ENCODE measurements at regions not wholly inside any gene's neighbourhood (a gene's known extent, or its start where the extent isn't known, plus 50 kb on each side); places are given as distances from the start of the nearest gene placed in this dataset.

GRCh38 chr13:84998681-84999080 is 800.5 kb downstream of the SLITRK6 start:
- TF ChIP-seq GATA3 (IDR thresholded peaks at IDR 0.05; ENCODE audit: low read depth, low read length) (no peak), GATA2 (IDR thresholded peaks at IDR 0.05; ENCODE audit: low read depth, low read length) (no peak)

- TF ChIP-seq GATA2 (IDR thresholded peaks at IDR 0.05; ENCODE audit: low read depth, low read length) (no peak), GATA3 (IDR thresholded peaks at IDR 0.05; ENCODE audit: low read depth, low read length) (no peak)
These were observed 801.4 kb downstream of the SLITRK6 start for GRCh38 chr13:84997858-84998257.

- TF ChIP-seq GATA2 (IDR thresholded peaks at IDR 0.05; ENCODE audit: low read depth, low read length) (no peak), GATA3 (IDR thresholded peaks at IDR 0.05; ENCODE audit: low read depth, low read length) (no peak)
These were observed 804.6 kb downstream of the SLITRK6 start for GRCh38 chr13:84994582-84994981.

GRCh38 chr13:84985860-84986259 is 813.4 kb downstream of the SLITRK6 start:
- TF ChIP-seq GATA2 (IDR thresholded peaks at IDR 0.05; ENCODE audit: low read depth, low read length) (no peak), GATA3 (IDR thresholded peaks at IDR 0.05; ENCODE audit: low read depth, low read length) (no peak)

- TF ChIP-seq GATA3 (IDR thresholded peaks at IDR 0.05; ENCODE audit: low read depth, low read length): no peak
- TF ChIP-seq GATA2 (IDR thresholded peaks at IDR 0.05; ENCODE audit: low read depth, low read length): no peak
These were observed 815.9 kb downstream of the SLITRK6 start for GRCh38 chr13:84983321-84983720.

- TF ChIP-seq GATA2 (IDR thresholded peaks at IDR 0.05; ENCODE audit: low read depth, low read length) (no peak), GATA3 (IDR thresholded peaks at IDR 0.05; ENCODE audit: low read depth, low read length) (no peak)
These were observed 818.6 kb downstream of the SLITRK6 start for GRCh38 chr13:84980571-84980970.

GRCh38 chr13:84978851-84979250 is 820.4 kb downstream of the SLITRK6 start:
- no peak for TF ChIP-seq GATA2 (IDR thresholded peaks at IDR 0.05; ENCODE audit: low read depth, low read length)
- TF ChIP-seq GATA3 (IDR thresholded peaks at IDR 0.05; ENCODE audit: low read depth, low read length): no peak

GRCh38 chr13:84973661-84974060 is 825.6 kb downstream of the SLITRK6 start:
- TF ChIP-seq GATA3 (IDR thresholded peaks at IDR 0.05; ENCODE audit: low read depth, low read length) (no peak), GATA2 (IDR thresholded peaks at IDR 0.05; ENCODE audit: low read depth, low read length) (no peak)

- no peak for TF ChIP-seq GATA2 (IDR thresholded peaks at IDR 0.05; ENCODE audit: low read depth, low read length)
- no peak for TF ChIP-seq GATA3 (IDR thresholded peaks at IDR 0.05; ENCODE audit: low read depth, low read length)
These were observed 826.3 kb downstream of the SLITRK6 start for GRCh38 chr13:84972907-84973306.

GRCh38 chr13:84962849-84963248 is 836.4 kb downstream of the SLITRK6 start:
- no peak for TF ChIP-seq GATA3 (IDR thresholded peaks at IDR 0.05; ENCODE audit: low read depth, low read length)
- TF ChIP-seq GATA2 (IDR thresholded peaks at IDR 0.05; ENCODE audit: low read depth, low read length): no peak

GRCh38 chr13:84962141-84962750 is 837.0 kb downstream of the SLITRK6 start:
- TF ChIP-seq GATA2 (IDR thresholded peaks at IDR 0.05; ENCODE audit: low read depth, low read length): no peak
- TF ChIP-seq GATA3 (IDR thresholded peaks at IDR 0.05; ENCODE audit: low read depth, low read length): no peak

- no peak for TF ChIP-seq GATA3 (IDR thresholded peaks at IDR 0.05; ENCODE audit: low read depth, low read length)
- TF ChIP-seq GATA2 (IDR thresholded peaks at IDR 0.05; ENCODE audit: low read depth, low read length): no peak
These were observed 838.2 kb downstream of the SLITRK6 start for GRCh38 chr13:84961023-84961422.

GRCh38 chr13:84959818-84960217 is 839.4 kb downstream of the SLITRK6 start:
- no peak for TF ChIP-seq GATA2 (IDR thresholded peaks at IDR 0.05; ENCODE audit: low read depth, low read length)
- TF ChIP-seq GATA3 (IDR thresholded peaks at IDR 0.05; ENCODE audit: low read depth, low read length): no peak

- TF ChIP-seq GATA2 (IDR thresholded peaks at IDR 0.05; ENCODE audit: low read depth, low read length): no peak
These were observed 844.6 kb downstream of the SLITRK6 start for GRCh38 chr13:84954636-84955035.

- no peak for TF ChIP-seq GATA2 (IDR thresholded peaks at IDR 0.05; ENCODE audit: low read depth, low read length)
- no peak for TF ChIP-seq GATA3 (IDR thresholded peaks at IDR 0.05; ENCODE audit: low read depth, low read length)
These were observed 848.1 kb downstream of the SLITRK6 start for GRCh38 chr13:84951128-84951527.

GRCh38 chr13:84946192-84946591 is 853.0 kb downstream of the SLITRK6 start:
- TF ChIP-seq GATA3 (IDR thresholded peaks at IDR 0.05; ENCODE audit: low read depth, low read length): no peak
